ENCODE measurements at regions not wholly inside any gene's neighbourhood (a gene's known extent, or its start where the extent isn't known, plus 50 kb on each side); places are given as distances from the start of the nearest gene placed in this dataset.

- Histone ChIP-seq H3K9me2 (ENCODE audit: insufficient read depth) (no peaks in the 10 kb centered on the region), H3K27ac (no peak overlapping the region), H3K4me3 (no peak overlapping the region), H4K20me1 (ENCODE audit: insufficient read depth) (no peaks in the 10 kb centered on the region), H3K4me1 (ENCODE audit: insufficient read depth) (no peaks in the 10 kb centered on the region), H2AFZ (no peak overlapping the region), H3K36me3 (ENCODE audit: low read depth) (no peaks in the 10 kb centered on the region), H3K9ac (no peak overlapping the region), H3K9me3 (ENCODE audit: low read depth) (no peaks in the 10 kb centered on the region), H3F3A (ENCODE audit: insufficient read depth) (no peaks in the 10 kb centered on the region), H3K79me2 (ENCODE audit: insufficient read depth) (no peaks in the 10 kb centered on the region), H3K27me3 (replicated peaks; ENCODE audit: insufficient read depth) (no peaks in the 10 kb centered on the region), H3K4me2 (ENCODE audit: unreplicated experiment) (no peak overlapping the region)
- no peak for DNase-seq
- WGBS, 2 experiments (ENCODE audit: low coverage in 1 of 2, low lambda C conversion rate in 2 of 2, missing lambda C conversion rate in 2 of 2), result 24 to 25% methylated on average over 3 of the region's 3 CpGs
- TF ChIP-seq EZH2phosphoT487 (IDR thresholded peaks at IDR 0.05; ENCODE audit: insufficient read depth, low read depth) (no peak), EZH2 (IDR thresholded peaks at IDR 0.05; ENCODE audit: insufficient read depth, poor library complexity, severe bottlenecking) (no peak)
- in situ Hi-C loops (cut with MboI), result no loop called here
These were observed 390.4 kb upstream of the VRK2 start for GRCh38 chr2:57656198-57656597.

DNA sequence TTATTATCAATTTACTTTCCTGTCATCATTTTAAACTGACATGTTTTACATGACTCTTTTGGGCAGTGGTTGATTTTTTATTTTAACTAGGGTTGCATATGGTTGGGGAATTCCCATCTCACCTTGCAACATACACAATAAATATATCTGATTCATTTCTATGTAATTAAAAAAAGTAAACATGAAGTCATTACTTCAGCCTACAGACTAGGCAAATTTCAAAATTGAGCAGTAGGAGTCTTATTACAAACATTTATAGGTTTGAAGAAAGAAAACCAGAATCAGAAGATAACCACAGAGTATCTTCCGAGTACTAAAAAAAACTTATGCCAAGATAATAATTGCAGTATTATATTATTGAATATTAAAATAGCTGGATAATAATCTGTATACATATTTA is 377.0 kb upstream of the VRK2 start:
- H3K4me3 ChIP-seq, result no peak overlapping the region
- in situ Hi-C loops (cut with MboI), result no loop called here
- H3K9me3 ChIP-seq (ENCODE audit: low read depth), result no peaks in the 10 kb centered on the region
- WGBS, 2 experiments (ENCODE audit: low coverage in 1 of 2, low lambda C conversion rate in 2 of 2, missing lambda C conversion rate in 2 of 2), result 32 to 47% methylated on average over 1 of the region's 1 CpG
- no peaks in the 10 kb centered on the region for H3K79me2 ChIP-seq (ENCODE audit: insufficient read depth)
- TF ChIP-seq EZH2phosphoT487 (IDR thresholded peaks at IDR 0.05; ENCODE audit: insufficient read depth, low read depth), result no peak
- no peak for TF ChIP-seq EZH2 (IDR thresholded peaks at IDR 0.05; ENCODE audit: insufficient read depth, poor library complexity, severe bottlenecking)
- no peaks in the 10 kb centered on the region for H3F3A ChIP-seq (ENCODE audit: insufficient read depth)
- no peaks in the 10 kb centered on the region for H3K4me1 ChIP-seq (ENCODE audit: insufficient read depth)
- H4K20me1 ChIP-seq (ENCODE audit: insufficient read depth), result no peaks in the 10 kb centered on the region
- no peaks in the 10 kb centered on the region for H3K36me3 ChIP-seq (ENCODE audit: low read depth)
- DNase-seq, result no peak
- no peaks in the 10 kb centered on the region for H3K27me3 ChIP-seq (replicated peaks; ENCODE audit: insufficient read depth)
- H3K9me2 ChIP-seq (ENCODE audit: insufficient read depth), result no peaks in the 10 kb centered on the region
- H3K27ac ChIP-seq, result no peak overlapping the region
- no peak overlapping the region for H3K9ac ChIP-seq
- no peak overlapping the region for H2AFZ ChIP-seq
- H3K4me2 ChIP-seq (ENCODE audit: unreplicated experiment), result no peak overlapping the region

DNA sequence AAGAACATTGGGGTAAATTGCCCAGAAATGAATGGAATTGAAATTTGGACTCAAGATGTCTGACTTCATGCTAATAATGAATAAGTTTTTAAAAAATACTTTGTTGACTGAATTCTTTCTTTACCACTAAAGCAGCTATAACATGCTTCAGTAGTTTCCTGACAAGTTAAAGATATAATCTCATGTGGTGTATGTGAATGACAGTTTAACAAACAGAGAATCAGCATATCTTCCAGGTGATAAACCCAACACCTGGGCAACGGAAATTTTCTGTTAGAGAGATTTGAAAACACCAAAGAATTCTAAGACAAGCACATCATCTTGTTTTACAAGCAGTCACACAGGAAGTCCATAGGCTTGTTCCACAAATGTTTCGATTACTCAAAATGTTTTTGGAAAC is 372.6 kb upstream of the VRK2 start:
- no peak overlapping the region for H3K9ac ChIP-seq
- in situ Hi-C loops (cut with MboI), result no loop called here
- no peaks in the 10 kb centered on the region for H3K27me3 ChIP-seq (replicated peaks; ENCODE audit: insufficient read depth)
- H4K20me1 ChIP-seq (ENCODE audit: insufficient read depth), result no peaks in the 10 kb centered on the region
- H3K36me3 ChIP-seq (ENCODE audit: low read depth), result no peaks in the 10 kb centered on the region
- H3K4me1 ChIP-seq (ENCODE audit: insufficient read depth), result no peaks in the 10 kb centered on the region
- WGBS, 2 experiments (ENCODE audit: low coverage in 1 of 2, low lambda C conversion rate in 2 of 2, missing lambda C conversion rate in 2 of 2), result 3 to 4% methylated on average over 2 of the region's 2 CpGs
- no peaks in the 10 kb centered on the region for H3K9me2 ChIP-seq (ENCODE audit: insufficient read depth)
- H2AFZ ChIP-seq, result no peak overlapping the region
- no peak overlapping the region for H3K4me2 ChIP-seq (ENCODE audit: unreplicated experiment)
- no peak overlapping the region for H3K4me3 ChIP-seq
- H3K27ac ChIP-seq, result no peak overlapping the region
- H3K79me2 ChIP-seq (ENCODE audit: insufficient read depth), result no peaks in the 10 kb centered on the region
- H3F3A ChIP-seq (ENCODE audit: insufficient read depth), result no peaks in the 10 kb centered on the region
- no peaks in the 10 kb centered on the region for H3K9me3 ChIP-seq (ENCODE audit: low read depth)
- TF ChIP-seq EZH2phosphoT487 (IDR thresholded peaks at IDR 0.05; ENCODE audit: insufficient read depth, low read depth) (no peak), EZH2 (IDR thresholded peaks at IDR 0.05; ENCODE audit: insufficient read depth, poor library complexity, severe bottlenecking) (no peak)
- DNase-seq, result no peak

DNA sequence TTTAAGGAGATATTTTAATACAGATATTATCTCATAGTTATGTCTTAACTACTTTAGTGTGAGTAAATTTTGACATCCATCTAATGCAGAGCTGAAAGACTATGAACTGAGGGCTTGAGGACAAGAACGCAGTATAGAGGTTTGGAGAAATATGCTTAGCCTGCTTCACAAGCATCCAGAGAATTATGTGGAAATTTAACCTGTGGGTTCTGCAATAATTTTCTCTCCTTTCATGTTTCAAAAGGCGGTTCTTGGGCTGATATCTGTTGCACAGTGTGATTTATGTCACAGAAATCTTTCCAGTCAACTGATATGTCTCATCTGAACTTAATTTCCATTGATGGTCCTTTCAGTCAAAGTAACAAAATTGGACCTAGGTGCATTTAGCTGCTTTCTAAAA is 371.9 kb upstream of the VRK2 start:
- no peak for TF ChIP-seq EZH2 (IDR thresholded peaks at IDR 0.05; ENCODE audit: insufficient read depth, poor library complexity, severe bottlenecking)
- TF ChIP-seq EZH2phosphoT487 (IDR thresholded peaks at IDR 0.05; ENCODE audit: insufficient read depth, low read depth), result no peak
- Histone ChIP-seq H3K4me1 (ENCODE audit: insufficient read depth) (no peaks in the 10 kb centered on the region), H3F3A (ENCODE audit: insufficient read depth) (no peaks in the 10 kb centered on the region), H3K9me3 (ENCODE audit: low read depth) (no peaks in the 10 kb centered on the region), H2AFZ (no peak overlapping the region), H3K27me3 (replicated peaks; ENCODE audit: insufficient read depth) (no peaks in the 10 kb centered on the region), H3K36me3 (ENCODE audit: low read depth) (no peaks in the 10 kb centered on the region), H3K9ac (no peak overlapping the region), H4K20me1 (ENCODE audit: insufficient read depth) (no peaks in the 10 kb centered on the region), H3K4me3 (no peak overlapping the region), H3K27ac (no peak overlapping the region), H3K79me2 (ENCODE audit: insufficient read depth) (no peaks in the 10 kb centered on the region), H3K9me2 (ENCODE audit: insufficient read depth) (no peaks in the 10 kb centered on the region), H3K4me2 (ENCODE audit: unreplicated experiment) (no peak overlapping the region)
- no peak for DNase-seq
- in situ Hi-C loops (cut with MboI), result no loop called here
- WGBS, 2 experiments (ENCODE audit: low coverage in 1 of 2, low lambda C conversion rate in 2 of 2, missing lambda C conversion rate in 2 of 2), result 17 to 23% methylated on average over 2 of the region's 2 CpGs

GRCh38 chr2:57677296-57677695 is 369.3 kb upstream of the VRK2 start:
- Histone ChIP-seq H3K9ac (no peak overlapping the region), H3K27me3 (replicated peaks; ENCODE audit: insufficient read depth) (no peaks in the 10 kb centered on the region), H3K4me1 (ENCODE audit: insufficient read depth) (no peaks in the 10 kb centered on the region), H3F3A (ENCODE audit: insufficient read depth) (no peaks in the 10 kb centered on the region), H3K4me2 (ENCODE audit: unreplicated experiment) (no peak overlapping the region), H3K36me3 (ENCODE audit: low read depth) (no peaks in the 10 kb centered on the region), H4K20me1 (ENCODE audit: insufficient read depth) (no peaks in the 10 kb centered on the region), H3K4me3 (no peak overlapping the region), H3K27ac (no peak overlapping the region), H3K9me2 (ENCODE audit: insufficient read depth) (no peaks in the 10 kb centered on the region), H3K79me2 (ENCODE audit: insufficient read depth) (no peaks in the 10 kb centered on the region), H2AFZ (no peak overlapping the region), H3K9me3 (ENCODE audit: low read depth) (no peaks in the 10 kb centered on the region)
- DNase-seq, result no peak
- in situ Hi-C loops (cut with MboI), result no loop called here
- TF ChIP-seq EZH2 (IDR thresholded peaks at IDR 0.05; ENCODE audit: insufficient read depth, poor library complexity, severe bottlenecking), result no peak
- no peak for TF ChIP-seq EZH2phosphoT487 (IDR thresholded peaks at IDR 0.05; ENCODE audit: insufficient read depth, low read depth)

Data from GM23248 (cell line).